Transverse colon (tissue), 4 donors: ENCODE measurements at regions not wholly inside any gene's neighbourhood (a gene's known extent, or its start where the extent isn't known, plus 50 kb on each side); places are given as distances from the start of the nearest gene placed in this dataset.
A peak's percentile ranks its signal among the peaks of the same experiment; 100 is the strongest.

Experiments used
- DNase-seq: peaks from one replicate; pipeline ENCODE4 v3.0.0-alpha.2; 2019
- H3K27ac ChIP-seq, 4 donors: fragments of 200-600 bp; sonication (generic); 2 replicates each; pipeline ENCODE4 v1.5.1; 2016 to 2018; ENCODE audit warnings: inconsistent platforms in 4 of 4
- H3K27me3 ChIP-seq: fragments of 200-600 bp; sonication (generic); 2 replicates; pipeline ENCODE4 v1.5.1; 2017; ENCODE audit warnings: inconsistent platforms
- H3K36me3 ChIP-seq, 4 donors: fragments of 200-600 bp; sonication (generic); 2 replicates each; pipeline ENCODE4 v1.5.1; 2017 to 2019; ENCODE audit warnings: inconsistent platforms in 4 of 4
- H3K4me1 ChIP-seq, 4 donors: fragments of 200-600 bp; sonication (generic); 2 replicates each; pipeline ENCODE4 v1.5.1; 2017 to 2020; ENCODE audit warnings: inconsistent platforms in 4 of 4
- H3K4me3 ChIP-seq, 4 donors: fragments of 200-600 bp; sonication (generic); 1 replicate in 1 of 4; 2 replicates in 3 of 4; pipeline versions ENCODE4 v1.5.1 to v1.6.1; 2017 to 2019; ENCODE audit warnings: inconsistent platforms in 4 of 4
- H3K9me3 ChIP-seq, 2 donors: fragments of 200-600 bp; sonication (generic); 2 replicates each; pipeline ENCODE4 v1.5.1; 2017 to 2019; ENCODE audit warnings: inconsistent platforms in 2 of 2
- EP300 ChIP-seq: sonication (generic); formaldehyde crosslinking; IDR thresholded peaks from one replicate; pipeline ENCODE4 v1.6.1; 2017; ENCODE audit warnings: antibody characterized with exemption, low read depth
- POLR2A ChIP-seq: fragments of 450-650 bp; IDR thresholded peaks from one replicate; pipeline ENCODE4 v1.6.1; 2016; ENCODE audit warnings: antibody characterized with exemption, mild to moderate bottlenecking, moderate library complexity
- POLR2AphosphoS5 ChIP-seq, 3 donors: sonication (generic); formaldehyde crosslinking; IDR thresholded peaks; one replicate each; pipeline ENCODE4 v1.6.1; 2016; ENCODE audit warnings: antibody characterized with exemption in 3 of 3
- WGBS, 2 donors: methylation state at CpG; one replicate each; pipeline ENCODE4 v1.1.5; 2018; ENCODE audit warnings: low coverage in 1 of 2; 5-methylcytosine and 5-hydroxymethylcytosine counted together
- in situ Hi-C, 4 donors: fragments of 200-750 bp; cut with MboI; loops; one replicate each; pipeline versions ENCODE4 v1.15.0 to v1.15.1; 2017; ENCODE audit warnings: low sequenced_read_pairs in 3 of 4, low pct_ligation_motif_present in 1 of 4, low pct_unique_long_range_greater_than_20kb in 1 of 4
- intact Hi-C: fragments of 100-400 bp; cut with DNase I; formaldehyde crosslinking; loops from one replicate; pipeline ENCODE4 v1.15.1; 2023; ENCODE audit warnings: low total_unique reads
- TF ChIP-seq, protein P1 (sequence below), 5 experiments: fragments of 200-600 bp in 3 of 5; fragments of 450-650 bp in 2 of 5; sonication (generic) in 3 of 5; IDR thresholded peaks; 1 replicate in 2 of 5; 2 replicates in 3 of 5; pipeline ENCODE4 v1.5.1; 2016 to 2017; ENCODE audit warnings: antibody characterized with exemption in 5 of 5, inconsistent platforms in 3 of 5, mild to moderate bottlenecking in 2 of 5, moderate library complexity in 1 of 5

DNA sequence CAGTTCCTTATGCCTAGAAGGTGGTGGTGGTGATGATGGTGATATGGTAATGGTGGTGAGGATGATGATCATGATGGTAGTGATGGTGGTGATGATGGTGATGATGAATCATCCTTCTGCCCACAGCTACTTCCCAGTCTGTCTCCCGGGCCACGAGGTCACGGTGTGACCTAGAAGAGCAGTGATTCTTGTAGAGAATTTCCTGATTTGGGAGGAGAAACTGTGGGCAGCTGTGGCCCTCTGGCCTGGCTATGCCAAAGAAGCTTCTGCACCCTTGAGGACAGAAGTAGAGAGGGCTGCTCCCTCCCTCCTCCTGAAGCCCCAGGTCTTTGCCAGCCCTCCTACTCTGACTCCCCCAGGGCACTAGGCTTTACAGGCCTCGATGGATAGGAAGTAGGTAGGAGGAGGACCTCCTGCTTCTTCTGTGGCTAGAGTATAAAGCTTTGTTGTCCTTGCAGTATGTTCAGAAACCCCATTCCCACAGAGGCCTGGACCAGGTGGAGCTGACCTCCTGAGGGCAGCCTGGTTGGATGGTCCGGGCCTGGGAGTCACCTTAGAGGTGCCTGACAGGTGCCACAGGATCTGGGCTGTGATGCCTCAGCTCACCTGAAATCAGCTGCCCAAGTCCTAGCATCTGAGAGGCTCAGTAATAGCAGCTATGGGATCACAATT is 57.9 kb upstream of the EPAS1 start:
- H3K27ac ChIP-seq, result peak overlapping the region in 1 of 4 donors; percentile 7
- intact Hi-C loops, result no loop called here
- in situ Hi-C loops, result no loop called here
- H3K27me3 ChIP-seq, result no peaks in the 10 kb centered on the region
- TF ChIP-seq EP300 (no peak), POLR2A (no peak), POLR2AphosphoS5 (IDR thresholded peaks at IDR 0.05) (no peak)
- TF ChIP-seq, protein P1, sequence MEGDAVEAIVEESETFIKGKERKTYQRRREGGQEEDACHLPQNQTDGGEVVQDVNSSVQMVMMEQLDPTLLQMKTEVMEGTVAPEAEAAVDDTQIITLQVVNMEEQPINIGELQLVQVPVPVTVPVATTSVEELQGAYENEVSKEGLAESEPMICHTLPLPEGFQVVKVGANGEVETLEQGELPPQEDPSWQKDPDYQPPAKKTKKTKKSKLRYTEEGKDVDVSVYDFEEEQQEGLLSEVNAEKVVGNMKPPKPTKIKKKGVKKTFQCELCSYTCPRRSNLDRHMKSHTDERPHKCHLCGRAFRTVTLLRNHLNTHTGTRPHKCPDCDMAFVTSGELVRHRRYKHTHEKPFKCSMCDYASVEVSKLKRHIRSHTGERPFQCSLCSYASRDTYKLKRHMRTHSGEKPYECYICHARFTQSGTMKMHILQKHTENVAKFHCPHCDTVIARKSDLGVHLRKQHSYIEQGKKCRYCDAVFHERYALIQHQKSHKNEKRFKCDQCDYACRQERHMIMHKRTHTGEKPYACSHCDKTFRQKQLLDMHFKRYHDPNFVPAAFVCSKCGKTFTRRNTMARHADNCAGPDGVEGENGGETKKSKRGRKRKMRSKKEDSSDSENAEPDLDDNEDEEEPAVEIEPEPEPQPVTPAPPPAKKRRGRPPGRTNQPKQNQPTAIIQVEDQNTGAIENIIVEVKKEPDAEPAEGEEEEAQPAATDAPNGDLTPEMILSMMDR (IDR thresholded peaks at IDR 0.05), result no peak
- no peak overlapping the region for H3K4me3 ChIP-seq
- no peak for DNase-seq
- no peaks in the 10 kb centered on the region for H3K36me3 ChIP-seq
- peaks cover 0 to 5% (median 0%) of the 10 kb centered on the region in 4 donors for H3K4me1 ChIP-seq
- no peaks in the 10 kb centered on the region for H3K9me3 ChIP-seq
- WGBS, 2 donors, result 78% methylated on average over 5 of the region's 5 CpGs; no CpG with 5 or more reads in 1 of the 2 donors

GRCh38 chr2:46239847-46240181 is 57.4 kb upstream of the EPAS1 start:
- DNase-seq, result no peak
- in situ Hi-C loops (no loop called here), intact Hi-C loops (no loop called here)
- TF ChIP-seq POLR2A (no peak), EP300 (no peak), POLR2AphosphoS5 (IDR thresholded peaks at IDR 0.05) (no peak)
- TF ChIP-seq, protein P1 (IDR thresholded peaks at IDR 0.05), result no peak
- Histone ChIP-seq H3K4me1 (peaks cover 0 to 5% (median 0%) of the 10 kb centered on the region in 4 donors), H3K4me3 (no peak overlapping the region), H3K27ac (no peak overlapping the region), H3K27me3 (no peaks in the 10 kb centered on the region), H3K36me3 (no peaks in the 10 kb centered on the region), H3K9me3 (no peaks in the 10 kb centered on the region)
- 76 to 100% methylated on average over 1 to 4 of the region's 4 CpGs for WGBS, 2 donors

GRCh38 chr2:46241344-46241743 is 55.9 kb upstream of the EPAS1 start:
- intact Hi-C loops (no loop called here), in situ Hi-C loops (no loop called here)
- 31 to 100% methylated on average over 1 to 2 of the region's 2 CpGs for WGBS, 2 donors
- Histone ChIP-seq H3K36me3 (no peaks in the 10 kb centered on the region), H3K27me3 (no peaks in the 10 kb centered on the region), H3K9me3 (no peaks in the 10 kb centered on the region), H3K4me3 (no peak overlapping the region), H3K27ac (no peak overlapping the region), H3K4me1 (peaks cover 0 to 5% (median 0%) of the 10 kb centered on the region in 4 donors)
- DNase-seq, result no peak
- TF ChIP-seq EP300 (no peak), POLR2AphosphoS5 (IDR thresholded peaks at IDR 0.05) (no peak), POLR2A (no peak)
- TF ChIP-seq, protein P1 (IDR thresholded peaks at IDR 0.05), result no peak

GRCh38 chr2:46245869-46246268 is 51.3 kb upstream of the EPAS1 start:
- TF ChIP-seq POLR2AphosphoS5 (IDR thresholded peaks at IDR 0.05) (no peak), POLR2A (no peak), EP300 (no peak)
- TF ChIP-seq, protein P1 (IDR thresholded peaks at IDR 0.05), result no peak
- intact Hi-C loops (no loop called here), in situ Hi-C loops (no loop called here)
- Histone ChIP-seq H3K27me3 (no peaks in the 10 kb centered on the region), H3K36me3 (no peaks in the 10 kb centered on the region), H3K4me1 (no peaks in the 10 kb centered on the region), H3K27ac (no peak overlapping the region), H3K4me3 (no peak overlapping the region), H3K9me3 (peaks cover 3 to 7% of the 10 kb centered on the region in 2 donors)
- no peak for DNase-seq
- 96 to 97% methylated on average over 7 of the region's 7 CpGs for WGBS, 2 donors
